ENCODE measurements at regions not wholly inside any gene's neighbourhood (a gene's known extent, or its start where the extent isn't known, plus 50 kb on each side); places are given as distances from the start of the nearest gene placed in this dataset.

DNA sequence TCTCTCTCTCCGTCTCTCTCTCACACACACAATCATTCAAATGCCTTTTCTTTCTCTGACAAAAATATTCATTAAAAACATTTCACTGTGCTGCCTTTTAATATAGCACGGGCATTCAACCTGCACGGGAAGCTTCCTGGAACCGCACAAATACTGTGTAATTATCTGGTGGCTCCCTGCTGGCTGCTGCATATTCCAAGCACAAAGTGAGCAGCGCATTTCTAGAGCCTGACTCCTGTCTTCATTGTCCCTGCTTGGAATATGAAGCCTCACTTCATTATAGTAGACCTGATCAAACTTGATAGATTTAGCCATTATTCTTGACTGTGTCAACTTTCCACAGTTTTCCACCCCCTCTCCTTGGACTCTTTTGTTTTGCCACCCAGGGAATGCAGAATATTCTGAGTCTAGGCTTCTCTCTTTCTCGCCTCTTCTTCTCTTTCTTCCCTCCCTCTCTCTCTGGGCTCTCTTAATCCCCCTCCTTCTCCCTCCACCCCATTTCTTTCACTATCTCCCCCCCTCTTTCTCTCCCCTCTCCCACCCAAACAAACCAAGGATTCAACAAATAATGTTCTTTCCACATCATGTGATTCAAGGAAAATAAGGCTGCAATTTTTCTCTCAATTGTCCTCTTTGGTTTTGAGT, 672.1 kb upstream of the FANCL start:
- DNase-seq = no peak

DNA sequence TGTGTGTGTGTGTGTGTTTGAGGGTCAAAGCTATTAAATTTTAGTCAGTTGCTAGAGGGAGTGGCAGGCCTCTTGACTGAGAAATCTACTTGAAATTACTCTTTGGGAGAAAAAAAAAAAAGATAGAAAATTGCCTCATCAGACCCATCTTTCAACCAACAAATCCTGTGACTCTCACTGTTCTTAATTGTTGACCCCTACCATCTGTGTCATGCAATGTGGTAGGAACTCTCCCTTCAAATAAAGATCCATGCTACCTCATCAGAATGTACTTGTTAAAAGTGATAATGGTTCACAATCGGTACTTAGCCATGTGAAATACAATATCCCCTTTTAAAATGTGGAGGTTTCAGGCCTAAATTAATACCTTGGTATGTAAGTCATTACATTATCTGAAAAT, 670.8 kb upstream of the FANCL start:
- DNase-seq = no peak

DNA sequence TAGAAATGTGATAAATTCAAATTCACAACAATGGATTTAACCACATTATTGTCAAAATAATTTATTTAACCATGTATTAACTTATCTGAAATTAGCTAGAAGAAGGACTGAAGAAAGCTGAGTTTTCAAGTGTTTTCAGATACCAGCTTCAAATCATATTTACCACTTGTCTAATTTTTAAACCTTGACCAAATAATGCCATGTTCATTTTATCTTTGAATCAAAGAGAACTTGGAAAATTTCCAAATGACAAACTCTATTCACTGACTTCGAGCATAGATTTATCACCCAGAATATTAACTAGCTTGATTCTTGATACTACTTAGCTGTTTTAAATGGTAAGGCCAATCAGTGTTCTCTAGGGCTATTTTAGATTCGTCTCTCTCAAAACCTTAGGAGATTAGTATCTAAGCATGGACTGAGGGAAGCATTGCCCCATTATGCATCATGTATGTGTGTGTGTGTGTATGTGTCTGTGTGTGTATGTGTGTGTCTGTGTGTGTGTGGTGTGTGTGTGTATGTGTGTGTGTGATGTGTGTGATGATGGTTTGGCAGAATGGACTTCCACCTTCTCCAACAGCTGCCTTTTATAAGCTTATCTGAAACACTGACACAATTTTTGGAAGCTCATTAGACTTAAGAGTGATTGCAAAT, 667.5 kb upstream of the FANCL start:
- DNase-seq = no peak

DNA sequence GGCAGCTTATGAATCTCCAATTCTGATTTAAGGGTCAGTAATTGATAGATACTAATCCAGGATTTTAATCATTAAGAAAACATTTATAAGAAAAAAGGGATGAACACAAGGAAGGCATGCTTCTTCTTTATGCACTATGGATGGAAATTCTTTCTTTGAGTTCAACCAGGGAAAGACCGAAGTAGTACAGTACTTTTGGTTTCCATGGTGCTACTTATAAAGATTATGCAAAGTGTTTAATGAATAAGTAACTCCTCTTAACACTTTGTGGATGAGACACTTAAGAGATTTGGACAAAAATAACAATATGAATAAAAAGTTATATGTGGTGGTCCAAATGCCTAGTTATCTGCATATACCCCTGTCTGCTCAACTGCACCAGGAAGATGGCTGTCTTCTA, 666.5 kb upstream of the FANCL start:
- no peak for DNase-seq

DNA sequence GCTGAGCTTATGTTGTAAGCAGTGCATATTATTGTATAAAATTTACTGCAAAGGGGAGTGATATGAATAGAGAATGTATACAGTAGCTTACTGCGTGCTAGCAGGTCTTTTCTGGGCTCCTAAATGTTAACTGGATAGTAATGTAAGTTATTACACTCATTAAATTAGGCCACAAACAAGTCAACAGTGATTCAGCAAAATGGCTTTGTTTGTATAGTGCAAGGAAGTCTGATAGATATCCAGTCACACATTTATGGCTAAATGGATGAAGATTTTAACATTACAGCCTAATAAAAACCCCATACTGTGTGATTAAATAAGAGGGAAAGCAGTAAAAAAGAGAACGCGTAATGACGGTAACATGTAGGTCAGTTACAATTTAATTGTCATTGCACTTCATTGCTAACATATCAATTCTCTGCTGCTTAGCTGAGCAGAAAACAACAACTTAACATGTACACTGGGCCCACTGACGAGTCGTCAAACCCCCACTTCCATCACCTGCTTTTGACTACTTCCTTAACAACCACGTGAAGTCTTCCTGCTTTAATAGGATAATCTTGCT, 665.0 kb upstream of the FANCL start:
- DNase-seq = no peak

DNA sequence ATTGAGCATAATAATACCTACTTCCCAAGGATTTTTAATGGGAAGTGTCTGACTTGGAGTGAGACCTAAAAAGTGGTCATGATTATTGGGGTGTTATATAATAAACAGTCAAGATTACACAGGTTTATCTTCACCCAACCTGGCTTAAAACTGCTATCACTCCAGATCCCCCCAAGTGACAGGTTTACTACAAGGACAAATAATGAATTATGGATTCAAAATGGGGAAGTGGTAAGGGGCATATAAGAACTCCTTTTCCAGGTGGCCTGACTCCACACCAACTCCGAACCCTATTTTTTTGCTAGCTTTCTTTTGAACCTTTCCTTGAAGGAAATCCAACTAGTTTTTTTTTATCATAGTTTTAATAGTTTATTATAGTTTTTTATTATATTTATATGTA, 663.0 kb upstream of the FANCL start:
- no peak for DNase-seq

DNA sequence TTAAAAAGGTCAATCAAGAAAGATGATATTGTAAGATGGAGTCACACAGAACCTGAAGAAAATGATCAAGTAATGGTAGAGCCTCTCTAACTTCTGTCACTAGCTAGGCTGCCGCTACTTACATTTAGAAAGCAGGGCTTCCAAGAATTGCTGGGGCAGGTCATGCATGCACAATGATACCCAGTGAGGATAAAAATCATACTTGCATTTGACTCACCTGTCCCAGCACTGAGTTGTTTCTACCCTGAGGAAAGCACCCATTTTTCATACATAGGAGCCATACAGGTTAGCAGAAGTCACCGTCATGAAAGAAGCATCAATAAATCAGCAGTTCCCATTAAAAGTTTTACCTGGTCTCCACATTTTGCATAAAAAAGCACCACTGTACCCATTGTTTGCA, 662.3 kb upstream of the FANCL start:
- DNase-seq = no peak

DNA sequence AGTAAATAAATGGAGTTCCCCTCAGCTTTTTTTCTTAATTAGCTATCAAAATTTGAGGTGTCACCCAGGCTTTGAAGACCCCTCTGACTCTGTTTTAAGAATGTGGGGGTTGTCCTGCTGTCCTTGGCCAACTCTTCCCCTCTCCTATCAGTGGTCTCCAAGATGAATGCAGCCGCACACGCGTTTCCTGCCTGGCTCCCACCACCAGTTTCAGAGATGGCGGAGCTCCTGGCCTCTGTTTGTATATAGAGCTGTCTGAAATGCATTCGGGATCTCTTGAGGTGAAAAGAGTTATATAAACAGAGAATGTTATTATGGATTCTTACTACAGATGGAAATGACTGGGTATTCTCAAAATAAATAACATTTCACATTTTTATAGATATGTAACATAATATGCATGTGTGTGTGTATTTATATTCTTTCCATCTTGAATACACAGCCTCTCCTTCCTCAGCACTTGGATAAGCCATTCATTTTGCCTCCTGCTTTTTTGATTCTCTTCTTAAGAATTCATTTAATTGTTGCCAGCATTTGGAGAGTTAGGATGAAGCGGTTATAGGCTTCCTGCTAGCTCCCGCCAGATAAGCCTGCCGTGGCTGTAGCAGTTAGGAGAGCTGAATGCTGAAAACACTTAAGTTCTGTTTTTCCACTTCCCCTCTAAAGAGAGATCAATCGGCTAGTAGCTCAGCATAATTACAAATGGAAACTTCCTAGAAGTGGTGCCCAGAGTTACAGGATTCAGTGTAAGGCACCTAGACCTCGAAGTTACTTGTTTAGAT, 659.3 kb upstream of the FANCL start:
- DNase-seq = no peak

DNA sequence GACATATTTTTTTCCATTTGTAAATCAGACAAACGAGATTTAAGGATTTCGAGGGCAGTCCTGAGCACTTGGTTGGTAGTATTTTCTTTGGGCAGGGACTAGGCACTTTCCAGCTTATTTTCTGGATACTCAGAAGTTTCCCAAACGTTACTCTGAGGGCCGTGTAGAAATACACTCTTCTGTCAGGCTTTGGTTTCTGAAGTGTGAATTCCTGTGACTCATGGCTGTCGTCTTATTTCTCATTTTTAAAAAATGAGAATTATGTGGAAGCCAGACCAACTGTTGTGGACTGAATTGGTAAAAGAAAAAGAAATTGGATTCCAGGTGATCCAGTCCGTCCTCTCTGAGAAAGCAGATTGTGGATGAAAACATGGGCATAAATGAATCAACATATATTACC, 658.6 kb upstream of the FANCL start:
- DNase-seq = no peak

DNA sequence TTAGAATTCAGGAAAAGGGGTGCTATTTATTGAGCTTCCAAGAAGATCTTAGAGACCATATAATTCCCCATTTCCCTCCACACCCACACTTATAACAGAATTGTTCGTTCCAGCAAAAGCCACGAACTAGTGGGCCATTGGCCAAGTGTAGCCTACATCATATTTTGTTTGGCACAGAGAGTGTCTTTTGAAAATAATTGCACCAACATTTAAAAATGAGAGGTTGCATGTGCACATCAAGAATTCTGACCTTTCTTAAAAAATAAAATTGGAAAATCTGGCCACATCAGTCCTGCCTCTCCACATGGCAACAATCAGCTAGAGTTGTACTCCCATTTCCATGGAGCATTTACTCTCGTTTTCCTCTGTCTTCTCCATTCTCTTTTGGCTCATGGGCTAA, 655.5 kb upstream of the FANCL start:
- DNase-seq = no peak

DNA sequence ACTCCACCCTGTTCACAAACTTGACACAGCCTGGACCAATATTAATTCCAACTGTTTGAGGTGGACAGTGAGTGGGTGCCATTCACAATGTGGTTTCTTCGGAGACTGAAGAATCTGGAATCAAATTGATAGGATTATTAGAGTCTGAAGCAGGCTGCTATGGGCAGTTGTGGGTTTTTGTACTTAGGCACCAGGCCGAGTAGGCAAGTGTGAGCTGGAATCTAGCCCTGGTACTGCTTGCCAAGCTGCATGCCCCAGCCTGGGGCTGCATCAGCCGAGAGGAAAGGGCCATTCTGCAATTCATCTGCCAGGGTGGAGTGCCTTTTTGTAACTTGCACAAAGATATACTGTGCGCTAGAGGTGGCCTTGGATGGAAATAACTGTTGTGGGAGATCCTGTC, 654.7 kb upstream of the FANCL start:
- no peak for DNase-seq

DNA sequence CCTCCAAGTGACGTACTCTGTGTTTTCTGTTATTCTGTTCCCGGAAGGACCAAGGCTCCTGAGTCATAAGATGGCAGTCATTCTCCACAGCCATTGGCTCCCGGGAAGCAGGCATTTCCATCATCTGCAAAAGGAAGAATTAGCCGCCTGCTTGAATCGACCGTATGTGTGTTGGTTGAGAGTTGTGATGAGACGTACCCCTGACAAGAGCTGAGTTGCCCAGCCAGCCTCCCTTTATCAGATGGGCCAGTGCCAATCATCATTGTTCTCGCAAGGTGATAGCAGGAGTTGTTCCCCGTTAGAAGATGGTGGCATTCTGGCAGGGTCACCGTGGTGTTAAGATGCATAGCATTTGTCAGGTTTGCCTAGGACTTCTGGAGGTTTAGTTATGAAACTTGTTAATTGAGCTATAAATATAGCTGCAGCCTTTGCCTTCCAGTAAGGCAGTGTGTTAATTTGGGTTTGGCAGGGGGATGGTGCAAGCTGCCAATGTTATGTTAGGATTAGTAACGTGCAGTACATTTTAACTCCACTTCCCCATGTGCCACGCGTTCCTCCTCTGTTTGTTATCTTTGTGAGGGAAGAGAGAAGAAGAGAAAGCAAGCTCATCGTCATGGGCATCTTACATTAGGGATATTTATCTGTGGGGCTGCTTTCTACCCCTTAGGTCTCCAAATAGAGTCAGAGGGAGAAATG, 652.7 kb upstream of the FANCL start:
- no peak for DNase-seq

DNA sequence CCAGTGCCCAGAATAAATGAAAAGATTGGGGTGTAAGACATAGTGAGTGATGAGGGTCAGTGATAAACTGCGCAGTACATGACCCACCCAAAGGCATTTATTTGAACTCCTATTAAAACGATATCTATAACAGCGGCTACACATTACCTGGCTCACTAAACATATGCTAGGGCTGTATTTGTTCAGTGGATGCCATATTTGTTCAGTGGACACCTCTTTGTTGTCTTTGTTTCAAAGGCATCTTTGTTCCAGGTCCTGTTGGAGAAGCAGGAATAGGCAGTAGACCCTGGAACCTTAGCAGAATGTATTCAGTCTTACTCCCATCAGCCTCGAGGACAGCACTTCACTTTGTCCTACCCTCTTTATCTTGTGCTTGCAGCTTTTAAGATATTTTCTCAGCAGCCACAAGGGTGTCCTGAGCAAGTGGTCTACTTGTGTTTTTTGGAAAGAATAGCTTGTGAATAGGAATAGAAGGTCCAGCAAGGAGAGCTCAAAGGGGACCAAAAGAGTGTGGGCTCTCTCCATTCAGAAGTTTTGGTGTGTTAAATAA, 650.8 kb upstream of the FANCL start:
- DNase-seq = no peak

DNA sequence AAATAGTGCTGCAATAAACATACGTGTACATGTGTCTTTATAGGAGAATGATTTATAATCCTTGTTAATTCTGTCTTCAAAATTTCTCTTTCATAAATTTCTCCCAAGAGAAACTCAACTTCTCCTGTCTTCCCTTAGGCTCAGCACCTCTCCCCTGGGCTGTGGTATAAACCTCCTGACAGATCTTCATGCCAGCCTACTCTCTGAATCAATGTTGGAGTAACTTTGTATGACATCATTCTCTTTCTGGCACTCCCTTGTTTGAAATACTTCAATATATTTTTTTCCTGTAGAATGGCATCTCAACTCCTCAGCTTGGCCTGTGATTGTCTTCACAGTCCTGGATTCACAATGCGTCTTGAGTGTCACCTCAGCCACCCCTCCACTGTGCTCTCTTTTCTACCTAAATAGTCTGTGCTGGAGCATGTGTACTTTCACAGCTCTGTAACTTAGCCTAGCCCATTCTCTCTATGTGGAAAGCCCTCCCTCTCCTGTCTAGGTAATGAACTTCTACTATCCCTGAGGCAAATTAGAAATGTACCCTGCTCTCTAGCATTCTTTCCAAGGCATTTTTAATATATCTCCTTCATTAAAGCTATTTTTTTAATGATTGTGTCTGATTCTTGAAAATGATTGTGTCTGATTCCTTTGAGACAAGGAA, 649.9 kb upstream of the FANCL start:
- DNase-seq = no peak

DNA sequence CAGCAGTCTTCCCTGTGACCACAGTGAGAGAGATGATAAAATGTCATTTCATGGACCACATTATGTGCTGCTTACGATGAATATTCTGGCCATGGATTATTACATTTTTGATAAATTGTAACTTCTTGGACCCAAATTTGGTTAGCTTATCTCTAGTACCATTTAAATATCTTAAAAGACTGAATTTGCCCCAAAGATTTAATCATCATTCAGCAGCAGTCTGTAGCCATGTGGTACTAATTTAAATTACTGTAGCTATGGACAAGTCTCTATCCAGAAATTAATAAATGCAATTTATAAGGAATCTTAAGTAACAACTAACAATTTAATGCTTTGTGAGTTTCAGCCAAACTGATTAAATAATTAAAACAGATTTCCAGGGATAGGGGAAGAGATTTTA, 644.9 kb upstream of the FANCL start:
- no peak for DNase-seq

DNA sequence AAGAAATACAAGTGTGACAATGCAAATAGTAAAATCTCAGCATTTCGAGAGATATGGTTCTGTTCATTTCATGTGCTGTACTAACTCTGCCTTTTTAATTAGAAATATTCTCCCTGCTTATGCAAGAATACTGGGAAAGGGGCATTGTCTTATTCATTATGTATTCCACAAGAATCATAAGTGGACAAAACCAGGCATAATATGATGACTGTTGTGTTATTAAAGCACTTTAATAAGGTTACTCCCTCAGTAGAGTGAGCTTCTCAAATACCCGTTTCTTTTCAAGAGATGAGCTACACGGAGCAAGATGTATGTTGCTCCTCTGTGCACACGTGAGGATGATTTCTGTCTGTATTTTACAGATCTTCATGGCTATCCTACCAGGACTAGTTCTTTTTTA, 638.7 kb upstream of the FANCL start:
- DNase-seq = no peak

DNA sequence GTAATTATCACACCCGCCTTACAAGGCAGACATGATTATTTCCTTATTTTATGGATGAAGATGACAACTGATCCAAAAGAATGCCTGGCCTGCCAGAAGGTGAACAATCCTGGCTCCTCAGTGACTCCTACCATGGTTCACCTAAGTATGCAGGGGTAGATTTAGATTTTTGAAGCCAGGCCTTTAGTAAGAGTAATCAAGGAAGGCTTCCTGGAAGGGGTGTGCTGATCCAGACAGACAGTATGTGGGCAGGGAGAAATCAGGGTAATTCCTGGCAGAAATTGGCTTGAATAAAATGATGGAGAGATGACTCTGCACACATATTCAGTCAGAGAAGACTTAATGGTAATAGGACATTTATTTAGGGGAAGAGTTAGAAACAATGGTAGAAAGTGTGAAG, 637.7 kb upstream of the FANCL start:
- no peak for DNase-seq

DNA sequence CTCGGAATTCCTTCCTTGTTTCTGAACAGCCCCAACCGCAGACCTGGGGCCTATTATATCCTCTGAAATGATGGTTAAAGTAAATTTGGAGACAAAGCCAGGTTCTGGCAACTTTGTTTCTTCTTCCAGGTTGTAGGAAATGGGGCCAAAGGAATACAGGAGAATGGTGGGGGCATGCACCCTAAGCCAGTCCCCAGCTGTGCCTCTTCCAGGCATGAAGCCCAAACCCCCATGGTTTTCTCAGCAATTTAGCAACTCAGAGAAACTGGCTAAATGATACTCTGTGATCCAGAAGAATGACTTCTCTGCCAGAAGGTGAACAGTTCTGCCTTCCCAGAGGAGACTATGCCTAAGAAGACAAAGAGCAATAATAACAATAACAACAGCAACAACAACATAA, 635.0 kb upstream of the FANCL start:
- no peak for DNase-seq

DNA sequence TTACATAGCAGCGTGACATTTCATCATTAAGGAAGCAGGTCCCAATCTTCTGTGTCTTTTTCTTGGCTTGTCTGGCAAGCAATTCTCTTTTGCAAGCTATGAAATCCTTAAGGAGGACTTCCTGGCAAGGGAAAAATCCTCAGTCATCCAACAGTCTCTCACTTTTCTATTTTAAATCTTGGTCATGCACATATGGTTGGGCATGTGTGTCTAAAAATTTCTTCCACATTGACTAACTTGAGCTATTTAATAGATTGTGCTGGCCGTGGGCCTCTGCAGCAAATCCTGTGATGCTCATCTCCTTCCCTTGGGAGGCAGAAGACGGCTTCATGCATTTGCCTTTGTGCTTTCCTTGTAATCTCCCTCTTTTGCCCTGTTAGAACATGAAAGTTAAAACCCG, 634.3 kb upstream of the FANCL start:
- DNase-seq = no peak

DNA sequence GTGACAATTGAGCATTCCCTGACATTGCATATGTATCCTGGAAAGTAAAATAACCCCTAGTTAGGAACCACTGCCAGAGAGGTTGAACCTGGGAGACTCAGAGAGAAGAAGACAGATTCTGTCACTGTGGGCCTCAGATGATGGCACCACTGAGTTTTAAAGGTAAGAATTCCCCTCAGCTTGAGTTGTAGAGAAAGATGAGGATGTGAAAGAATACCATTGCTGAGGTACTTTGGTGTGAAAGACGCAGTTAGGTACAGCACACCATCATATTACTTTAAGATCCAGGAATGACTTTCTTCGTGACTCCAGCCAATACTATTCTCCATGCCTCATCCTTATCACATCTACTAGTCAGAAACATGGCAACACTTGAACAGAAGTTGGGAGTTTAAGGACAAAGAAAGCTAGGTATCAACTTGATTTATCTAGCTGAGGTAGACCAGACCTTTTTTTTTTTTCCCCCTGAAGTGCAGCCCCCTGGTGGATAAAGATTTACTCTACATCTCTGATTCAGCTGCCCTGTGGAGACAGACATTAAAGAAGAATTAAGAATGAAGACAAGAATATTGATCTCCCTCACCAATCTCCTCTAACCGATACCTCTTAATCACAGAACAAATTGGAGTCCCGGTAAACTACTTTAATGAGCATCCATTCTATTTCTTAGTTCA, 630.5 kb upstream of the FANCL start:
- DNase-seq = no peak

DNA sequence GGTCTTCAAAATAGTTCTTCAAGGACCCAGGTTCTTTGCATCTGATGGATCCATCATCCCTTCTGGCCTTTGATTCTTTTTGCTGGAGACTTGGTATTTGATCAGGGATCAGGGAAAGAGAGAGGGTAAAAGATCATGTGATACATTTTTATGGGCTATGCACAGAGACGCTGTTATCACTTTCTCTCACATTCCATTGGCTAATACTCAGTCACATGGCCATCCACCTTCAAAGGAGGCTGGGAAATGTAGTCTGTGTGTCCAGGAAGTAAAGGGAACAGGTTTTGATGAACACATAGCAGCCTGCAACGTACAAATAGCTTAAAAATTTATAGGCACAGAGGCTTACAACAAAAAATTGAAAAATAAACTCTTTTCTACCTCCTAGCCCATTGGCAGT, 629.6 kb upstream of the FANCL start:
- no peak for DNase-seq

DNA sequence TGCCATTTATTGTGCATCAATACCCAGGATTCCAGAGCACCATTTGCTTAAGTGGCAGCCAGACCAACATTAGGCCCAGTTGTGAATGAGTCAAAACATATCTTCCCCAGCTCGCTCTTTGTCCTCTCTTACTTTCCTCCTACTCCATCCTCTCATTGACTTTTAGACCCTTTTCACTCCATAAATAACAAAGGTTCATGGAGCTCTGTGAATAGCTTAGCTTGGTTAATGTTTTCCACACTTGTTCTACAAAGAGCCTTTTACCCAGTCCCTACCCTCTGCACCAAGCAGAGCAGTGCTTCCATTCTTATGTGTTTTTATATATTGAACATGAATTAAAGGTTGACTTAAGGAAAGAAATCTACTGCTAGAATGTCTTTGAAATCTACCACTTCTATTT, 625.8 kb upstream of the FANCL start:
- no peak for DNase-seq
